ENCODE measurements at regions not wholly inside any gene's neighbourhood (a gene's known extent, or its start where the extent isn't known, plus 50 kb on each side); places are given as distances from the start of the nearest gene placed in this dataset.
A peak's percentile ranks its signal among the peaks of the same experiment; 100 is the strongest.

GRCh38 chr13:47038188-47038587, 141.3 kb upstream of the HTR2A start:
- H3K4me3 ChIP-seq (replicated peaks; ENCODE audit: low read depth, low read length) = no peak overlapping the region
- TF ChIP-seq, protein P1, sequence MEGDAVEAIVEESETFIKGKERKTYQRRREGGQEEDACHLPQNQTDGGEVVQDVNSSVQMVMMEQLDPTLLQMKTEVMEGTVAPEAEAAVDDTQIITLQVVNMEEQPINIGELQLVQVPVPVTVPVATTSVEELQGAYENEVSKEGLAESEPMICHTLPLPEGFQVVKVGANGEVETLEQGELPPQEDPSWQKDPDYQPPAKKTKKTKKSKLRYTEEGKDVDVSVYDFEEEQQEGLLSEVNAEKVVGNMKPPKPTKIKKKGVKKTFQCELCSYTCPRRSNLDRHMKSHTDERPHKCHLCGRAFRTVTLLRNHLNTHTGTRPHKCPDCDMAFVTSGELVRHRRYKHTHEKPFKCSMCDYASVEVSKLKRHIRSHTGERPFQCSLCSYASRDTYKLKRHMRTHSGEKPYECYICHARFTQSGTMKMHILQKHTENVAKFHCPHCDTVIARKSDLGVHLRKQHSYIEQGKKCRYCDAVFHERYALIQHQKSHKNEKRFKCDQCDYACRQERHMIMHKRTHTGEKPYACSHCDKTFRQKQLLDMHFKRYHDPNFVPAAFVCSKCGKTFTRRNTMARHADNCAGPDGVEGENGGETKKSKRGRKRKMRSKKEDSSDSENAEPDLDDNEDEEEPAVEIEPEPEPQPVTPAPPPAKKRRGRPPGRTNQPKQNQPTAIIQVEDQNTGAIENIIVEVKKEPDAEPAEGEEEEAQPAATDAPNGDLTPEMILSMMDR (IDR thresholded peaks at IDR 0.05; ENCODE audit: low read length, missing control alignments) = no peak
- no peak for DNase-seq (ENCODE audit: low read depth)

GRCh38 chr13:47036294-47037008, 139.6 kb upstream of the HTR2A start:
- H3K4me3 ChIP-seq (replicated peaks; ENCODE audit: low read depth, low read length) = no peak overlapping the region
- DNase-seq (ENCODE audit: low read depth) = no peak
- TF ChIP-seq, protein P1 (IDR thresholded peaks at IDR 0.05; ENCODE audit: low read length, missing control alignments) = no peak

- TF ChIP-seq, protein P1 (IDR thresholded peaks at IDR 0.05; ENCODE audit: low read length, missing control alignments) = no peak
- H3K4me3 ChIP-seq (replicated peaks; ENCODE audit: low read depth, low read length) = peak overlapping the region; percentile 45
- peak; percentile 57 for DNase-seq (ENCODE audit: low read depth)
These were observed 136.4 kb upstream of the HTR2A start for GRCh38 chr13:47033216-47033615.

DNA sequence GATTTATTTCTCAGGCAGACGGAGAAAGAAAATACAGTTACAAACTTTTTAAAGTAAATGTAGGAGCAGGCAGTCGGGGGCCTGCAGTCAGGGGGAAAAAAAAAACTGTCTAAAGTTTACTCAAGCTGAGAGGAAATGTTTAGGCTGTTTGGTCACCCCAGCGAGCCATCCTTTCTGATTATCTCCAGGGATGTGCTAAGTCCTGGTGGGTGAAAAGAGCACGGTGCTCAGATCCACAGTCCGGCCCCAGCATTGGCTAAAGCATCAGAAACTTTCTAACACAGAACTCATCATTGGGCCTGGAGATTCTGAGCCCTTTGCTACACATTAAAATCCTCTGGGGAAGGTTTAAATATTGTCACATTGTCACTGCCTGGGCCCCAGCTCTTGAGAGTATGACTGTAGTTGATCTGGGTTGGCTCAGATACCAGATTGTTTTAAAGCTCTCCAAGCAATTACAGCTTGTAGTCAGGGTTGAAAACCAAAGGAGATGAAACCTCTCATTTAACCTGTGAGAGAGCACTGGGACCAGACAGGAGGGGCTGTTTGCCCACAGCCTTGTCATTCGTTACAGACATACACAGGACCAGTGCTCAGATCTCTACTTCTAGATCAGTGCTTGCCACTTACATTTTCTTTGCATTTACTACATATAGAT, 131.1 kb upstream of the HTR2A start:
- TF ChIP-seq, protein P1 (IDR thresholded peaks at IDR 0.05; ENCODE audit: low read length, missing control alignments) = no peak
- no peak for DNase-seq (ENCODE audit: low read depth)
- no peak overlapping the region for H3K4me3 ChIP-seq (replicated peaks; ENCODE audit: low read depth, low read length)

DNA sequence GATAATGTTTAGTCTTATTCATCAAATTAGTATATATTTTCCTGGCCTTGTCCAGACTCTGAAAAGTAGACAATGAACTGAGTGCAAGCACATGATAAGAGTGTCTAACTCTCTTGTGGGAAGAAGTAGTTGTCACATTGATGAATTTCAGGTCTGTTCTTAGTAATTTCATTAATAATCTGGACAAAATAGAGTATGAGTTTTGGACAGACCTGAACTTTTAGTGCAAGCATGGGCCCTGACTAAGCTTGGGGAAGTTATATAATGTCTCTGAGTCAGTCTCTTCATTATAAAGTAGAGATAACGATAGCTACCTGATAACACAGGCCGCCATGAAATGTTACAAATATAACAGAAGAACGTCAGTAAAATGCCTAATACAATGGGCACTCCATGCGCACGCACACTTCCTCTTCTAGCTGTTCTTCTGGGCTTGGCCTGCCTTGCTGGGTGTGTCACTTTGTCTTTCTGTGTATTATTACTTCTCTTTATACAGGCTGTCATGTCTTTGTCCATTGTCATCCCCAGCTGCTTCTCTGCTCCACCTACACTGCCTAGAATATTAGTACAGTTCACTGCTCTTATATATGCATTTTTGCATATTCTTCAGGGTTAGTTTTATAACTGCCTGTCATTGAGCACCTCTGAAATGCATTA, 129.1 kb upstream of the HTR2A start:
- DNase-seq (ENCODE audit: low read depth) = peak; percentile 29
- TF ChIP-seq, protein P1 (IDR thresholded peaks at IDR 0.05; ENCODE audit: low read length, missing control alignments) = no peak
- H3K4me3 ChIP-seq (replicated peaks; ENCODE audit: low read depth, low read length) = no peak overlapping the region

GRCh38 chr13:47019977-47020376, 123.1 kb upstream of the HTR2A start:
- TF ChIP-seq, protein P1 (IDR thresholded peaks at IDR 0.05; ENCODE audit: low read length, missing control alignments) = no peak
- H3K4me3 ChIP-seq (replicated peaks; ENCODE audit: low read depth, low read length) = no peak overlapping the region
- no peak for DNase-seq (ENCODE audit: low read depth)
